ENCODE measurements at regions not wholly inside any gene's neighbourhood (a gene's known extent, or its start where the extent isn't known, plus 50 kb on each side); places are given as distances from the start of the nearest gene placed in this dataset.

- TF ChIP-seq CTCF (IDR thresholded peaks at IDR 0.05; ENCODE audit: insufficient read depth, low read length, poor library complexity, severe bottlenecking) (no peak), EZH2phosphoT487 (conservative IDR thresholded peaks at IDR 0.05; ENCODE audit: low read length) (no peak)
These were observed 151.5 kb downstream of the ASB1 start for GRCh38 chr2:238578256-238578655.
